Activated naive CD8-positive, alpha-beta T cell treated with anti-CD3 and anti-CD28 coated beads, Interleukin-2, amount 50 U/mL, for 24 hours (primary cell): ENCODE measurements at regions not wholly inside any gene's neighbourhood (a gene's known extent, or its start where the extent isn't known, plus 50 kb on each side); places are given as distances from the start of the nearest gene placed in this dataset.

ENCODE experiments used
- ATAC-seq: fragments of 150-1000 bp; cut with Tn5 transposase; one replicate; pipeline ENCODE4 v1.10.0; 2021
- DNase-seq: peaks from one replicate; pipeline ENCODE4 v3.0.0; 2021
- H3K27ac Mint-ChIP-seq: one replicate; pipeline ENCODE4 v1.8.0; 2021; ENCODE audit warnings: mild to moderate bottlenecking, mixed read lengths
- H3K27me3 Mint-ChIP-seq: one replicate; pipeline ENCODE4 v1.8.0; 2021; ENCODE audit warnings: mixed read lengths
- H3K36me3 Mint-ChIP-seq: one replicate; pipeline ENCODE4 v1.8.0; 2021; ENCODE audit warnings: low read depth, mixed read lengths
- H3K4me1 Mint-ChIP-seq: one replicate; pipeline ENCODE4 v1.8.0; 2021; ENCODE audit warnings: mixed read lengths
- H3K4me3 Mint-ChIP-seq: one replicate; pipeline ENCODE4 v1.8.0; 2021; ENCODE audit warnings: mild to moderate bottlenecking, moderate library complexity, mixed read lengths
- H3K9me3 Mint-ChIP-seq: one replicate; pipeline ENCODE4 v1.8.0; 2021; ENCODE audit warnings: mixed read lengths

GRCh38 chr5:14965815-14966214, 94.2 kb upstream of the ANKH start:
- ATAC-seq (no peak), DNase-seq (no peak)
- Mint-ChIP-seq H3K27ac (no peak overlapping the region), H3K4me1 (no peaks in the 10 kb centered on the region), H3K36me3 (no peaks in the 10 kb centered on the region), H3K4me3 (no peak overlapping the region), H3K9me3 (no peaks in the 10 kb centered on the region), H3K27me3 (peaks cover 2% of the 10 kb centered on the region)

- no peak overlapping the region for H3K4me3 Mint-ChIP-seq
Observed at GRCh38 chr5:14962604-14963003, 91.0 kb upstream of the ANKH start.

DNA sequence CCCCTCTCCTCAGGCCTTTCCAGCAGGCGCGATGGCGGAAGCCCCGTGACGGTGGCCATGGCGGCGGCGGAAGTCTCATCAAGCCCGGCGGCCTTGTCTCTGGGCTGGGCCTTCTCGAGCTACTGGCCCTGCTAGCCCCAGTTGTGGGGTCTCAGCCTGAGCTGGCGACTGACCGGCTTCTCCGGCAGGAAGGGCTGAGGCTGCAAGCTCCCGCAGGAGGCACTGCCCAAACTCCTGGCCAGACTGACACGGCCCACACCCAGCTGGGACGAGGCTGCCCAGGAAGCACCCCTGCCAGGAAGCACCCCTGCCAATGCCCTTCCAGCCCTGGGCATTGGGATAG, 88.5 kb upstream of the ANKH start:
- H3K36me3 Mint-ChIP-seq = no peaks in the 10 kb centered on the region
- no peaks in the 10 kb centered on the region for H3K9me3 Mint-ChIP-seq
- no peak overlapping the region for H3K4me3 Mint-ChIP-seq
- H3K27me3 Mint-ChIP-seq = peaks cover 5% of the 10 kb centered on the region
- peaks cover 4% of the 10 kb centered on the region for H3K4me1 Mint-ChIP-seq
- DNase-seq = no peak
- H3K27ac Mint-ChIP-seq = no peak overlapping the region
- no peak for ATAC-seq

More at GRCh38 chr5:14962604-14963003, 91.0 kb upstream of the ANKH start:
- Mint-ChIP-seq H3K4me1 (peaks cover 2% of the 10 kb centered on the region), H3K36me3 (no peaks in the 10 kb centered on the region), H3K27me3 (peaks cover 7% of the 10 kb centered on the region), H3K27ac (no peak overlapping the region), H3K9me3 (no peaks in the 10 kb centered on the region)
- no peak for DNase-seq
- ATAC-seq = no peak

DNA sequence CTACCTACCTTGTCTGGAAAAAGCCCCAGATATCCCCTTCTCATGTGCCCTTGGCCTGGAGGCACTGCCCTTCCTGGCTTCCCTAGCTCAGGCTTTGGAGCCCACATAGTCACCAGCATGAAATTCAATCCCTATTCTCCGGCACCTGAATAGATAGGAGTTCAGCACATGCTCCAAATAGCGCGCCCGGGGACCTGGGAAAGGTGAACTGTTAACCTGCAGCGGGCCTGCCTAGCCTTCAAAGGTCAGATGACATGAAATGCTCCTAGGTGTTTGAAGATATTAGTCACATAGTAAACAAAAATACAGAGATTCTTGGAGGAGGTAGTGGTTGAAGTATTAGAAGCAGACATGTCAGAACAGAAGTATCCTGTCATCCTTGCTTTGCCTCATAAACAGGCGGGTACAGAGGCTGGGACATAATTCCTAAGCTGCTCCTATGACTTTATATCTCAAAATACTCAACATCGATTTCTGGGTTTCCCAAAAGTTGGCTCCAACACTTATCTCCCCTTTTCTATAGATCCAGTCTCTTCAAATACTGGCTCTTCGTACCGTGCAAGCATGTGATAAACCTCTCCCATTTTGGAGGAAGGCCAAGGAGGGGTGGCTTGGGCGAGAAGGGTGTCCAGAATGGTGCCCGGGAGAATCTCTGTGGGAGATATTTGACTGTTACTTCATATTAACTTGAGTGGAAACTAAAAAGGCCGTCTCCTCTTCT, 88.0 kb upstream of the ANKH start:
- Mint-ChIP-seq H3K27ac (no peak overlapping the region), H3K27me3 (peaks cover 5% of the 10 kb centered on the region), H3K36me3 (no peaks in the 10 kb centered on the region), H3K9me3 (no peaks in the 10 kb centered on the region), H3K4me1 (peaks cover 4% of the 10 kb centered on the region), H3K4me3 (no peak overlapping the region)
- ATAC-seq = no peak
- DNase-seq = no peak

DNA sequence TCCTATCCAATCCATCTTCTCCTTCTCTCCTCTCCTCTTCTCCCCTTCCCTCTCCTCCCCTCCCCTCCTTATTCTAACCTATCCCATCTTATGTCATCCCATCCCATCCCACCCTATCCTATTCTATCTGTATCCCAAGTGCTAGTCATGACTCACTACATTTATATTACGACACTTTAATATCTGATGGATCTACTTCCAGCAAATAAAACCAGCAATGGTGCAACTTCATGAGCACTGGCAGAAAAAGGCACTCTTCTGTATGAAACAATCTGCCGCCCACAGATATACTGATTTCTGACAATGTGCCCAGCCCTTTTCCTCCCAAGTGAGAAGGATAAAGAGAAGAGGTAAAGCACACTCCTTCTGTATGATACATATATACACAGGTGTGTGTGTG, 86.6 kb upstream of the ANKH start:
- H3K4me1 Mint-ChIP-seq = peaks cover 4% of the 10 kb centered on the region
- H3K36me3 Mint-ChIP-seq = no peaks in the 10 kb centered on the region
- peaks cover 5% of the 10 kb centered on the region for H3K27me3 Mint-ChIP-seq
- DNase-seq (no peak), ATAC-seq (no peak)
- no peak overlapping the region for H3K27ac Mint-ChIP-seq
- H3K4me3 Mint-ChIP-seq = no peak overlapping the region
- H3K9me3 Mint-ChIP-seq = no peaks in the 10 kb centered on the region

DNA sequence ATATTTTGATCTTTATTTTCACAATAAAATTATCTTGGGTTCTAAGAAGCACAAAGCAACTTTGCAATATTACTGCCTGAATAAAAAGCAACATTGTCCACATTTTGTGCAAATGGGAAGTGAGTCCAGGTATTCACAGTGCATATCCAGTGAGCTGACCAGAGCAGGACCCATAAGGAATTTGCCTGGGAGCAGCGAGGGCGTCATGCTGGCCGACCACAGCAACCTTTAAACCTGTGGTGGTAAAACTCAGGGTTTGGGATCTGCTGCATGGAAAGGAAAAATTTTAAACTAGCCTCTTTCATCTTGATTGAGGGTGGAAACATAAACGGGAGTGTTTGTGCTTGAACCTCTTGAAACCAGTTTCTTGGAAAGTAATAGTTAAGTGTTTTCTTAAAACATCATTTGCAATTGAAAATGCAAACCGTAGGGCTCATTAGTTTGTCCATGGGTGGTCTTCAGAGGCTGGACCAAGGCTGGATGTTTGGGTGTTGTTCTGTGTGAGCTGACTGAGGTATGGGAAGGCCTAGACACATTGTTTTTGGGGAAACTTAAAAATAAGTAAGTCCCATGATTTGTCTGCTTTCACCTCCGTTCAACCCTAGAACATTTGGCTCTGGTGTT, 85.0 kb upstream of the ANKH start:
- H3K9me3 Mint-ChIP-seq = no peaks in the 10 kb centered on the region
- H3K4me3 Mint-ChIP-seq = no peak overlapping the region
- peaks cover 5% of the 10 kb centered on the region for H3K27me3 Mint-ChIP-seq
- no peak overlapping the region for H3K27ac Mint-ChIP-seq
- peaks cover 4% of the 10 kb centered on the region for H3K4me1 Mint-ChIP-seq
- DNase-seq = no peak
- no peak for ATAC-seq
- H3K36me3 Mint-ChIP-seq = no peaks in the 10 kb centered on the region

- Mint-ChIP-seq H3K4me1 (peaks cover 4% of the 10 kb centered on the region), H3K4me3 (no peak overlapping the region), H3K36me3 (no peaks in the 10 kb centered on the region), H3K27me3 (peaks cover 5% of the 10 kb centered on the region), H3K27ac (no peak overlapping the region), H3K9me3 (no peaks in the 10 kb centered on the region)
- DNase-seq = no peak
- no peak for ATAC-seq
Observed at GRCh38 chr5:14954616-14955343, 83.2 kb upstream of the ANKH start.

- ATAC-seq (no peak), DNase-seq (no peak)
- H3K36me3 Mint-ChIP-seq = no peaks in the 10 kb centered on the region
- H3K4me3 Mint-ChIP-seq = no peak overlapping the region
- peaks cover 6% of the 10 kb centered on the region for H3K4me1 Mint-ChIP-seq
- H3K27me3 Mint-ChIP-seq = peaks cover 5% of the 10 kb centered on the region
- H3K9me3 Mint-ChIP-seq = no peaks in the 10 kb centered on the region
- H3K27ac Mint-ChIP-seq = no peak overlapping the region
Observed at GRCh38 chr5:14954216-14954615, 82.6 kb upstream of the ANKH start.

GRCh38 chr5:14953075-14953607, 81.6 kb upstream of the ANKH start:
- ATAC-seq (no peak), DNase-seq (no peak)
- Mint-ChIP-seq H3K36me3 (no peaks in the 10 kb centered on the region), H3K4me3 (no peak overlapping the region), H3K27me3 (peaks cover 4% of the 10 kb centered on the region), H3K9me3 (no peaks in the 10 kb centered on the region), H3K27ac (no peak overlapping the region), H3K4me1 (peaks cover 8% of the 10 kb centered on the region)

DNA sequence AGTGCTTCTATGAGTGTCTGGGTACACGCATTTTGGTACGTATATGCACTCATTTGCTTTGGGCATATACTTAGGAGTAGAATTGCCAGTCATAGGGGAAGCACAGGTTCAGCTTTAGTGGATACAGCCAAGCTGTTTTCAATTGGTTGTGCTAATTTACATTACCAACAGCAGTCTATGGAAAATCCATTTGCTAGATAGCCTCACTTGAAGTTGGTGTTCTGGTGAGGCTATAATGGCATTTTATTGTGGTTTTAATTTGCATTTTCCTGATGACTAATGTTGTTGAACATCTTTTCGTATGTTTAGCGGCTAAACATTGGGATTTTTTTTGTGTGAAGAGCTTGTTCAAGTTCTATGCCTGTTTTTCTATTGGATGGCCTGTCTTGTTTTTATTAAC, 76.8 kb upstream of the ANKH start:
- peak; percentile 59 for ATAC-seq
- H3K36me3 Mint-ChIP-seq = no peaks in the 10 kb centered on the region

DNA sequence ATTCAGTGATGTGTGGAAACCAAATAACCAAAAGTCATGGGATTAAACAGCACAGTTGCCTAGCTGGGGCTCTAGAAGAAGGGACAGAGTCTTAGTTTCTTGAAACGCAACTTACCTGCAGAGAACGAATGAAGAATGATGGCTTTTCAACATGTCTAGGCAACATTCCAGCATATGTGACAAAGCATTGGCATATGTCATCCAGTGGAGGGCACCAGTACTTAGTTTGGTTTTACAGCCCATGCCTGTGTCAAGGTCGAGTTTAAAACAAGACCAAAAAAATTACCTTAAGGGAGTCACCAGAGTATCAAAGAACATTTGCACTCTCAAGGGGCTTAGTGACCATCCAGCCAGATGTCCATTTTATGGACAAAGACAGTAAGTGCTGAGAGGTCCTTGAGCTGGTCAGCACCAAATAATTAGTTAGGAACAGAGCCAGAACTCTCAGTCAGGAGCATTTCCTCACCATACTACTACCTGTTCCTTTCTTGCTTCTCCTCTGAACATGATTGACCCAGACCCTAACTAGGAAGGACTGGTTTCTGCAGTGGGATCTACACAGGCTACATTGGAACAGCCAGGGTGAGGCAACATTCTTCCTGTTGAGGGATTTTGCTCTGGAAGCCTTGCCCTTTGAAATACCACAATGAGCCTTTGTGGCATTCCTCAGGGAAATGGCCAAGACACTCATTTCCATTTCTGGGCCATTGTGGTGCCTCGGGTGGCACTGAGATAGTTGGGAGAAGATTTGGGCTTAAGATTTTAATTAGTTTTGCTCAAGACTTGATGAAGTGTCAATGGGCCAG, 75.4 kb upstream of the ANKH start:
- Mint-ChIP-seq H3K4me1 (peaks cover 19% of the 10 kb centered on the region), H3K9me3 (no peaks in the 10 kb centered on the region), H3K36me3 (no peaks in the 10 kb centered on the region), H3K27ac (no peak overlapping the region), H3K4me3 (no peak overlapping the region), H3K27me3 (peaks cover 7% of the 10 kb centered on the region)
- peak; percentile 83 for ATAC-seq
- DNase-seq = no peak

More for the DNA sequence above, 76.8 kb upstream of the ANKH start:
- Mint-ChIP-seq H3K4me1 (peaks cover 15% of the 10 kb centered on the region), H3K27ac (no peak overlapping the region), H3K27me3 (peaks cover 7% of the 10 kb centered on the region), H3K4me3 (no peak overlapping the region), H3K9me3 (no peaks in the 10 kb centered on the region)
- DNase-seq = no peak

DNA sequence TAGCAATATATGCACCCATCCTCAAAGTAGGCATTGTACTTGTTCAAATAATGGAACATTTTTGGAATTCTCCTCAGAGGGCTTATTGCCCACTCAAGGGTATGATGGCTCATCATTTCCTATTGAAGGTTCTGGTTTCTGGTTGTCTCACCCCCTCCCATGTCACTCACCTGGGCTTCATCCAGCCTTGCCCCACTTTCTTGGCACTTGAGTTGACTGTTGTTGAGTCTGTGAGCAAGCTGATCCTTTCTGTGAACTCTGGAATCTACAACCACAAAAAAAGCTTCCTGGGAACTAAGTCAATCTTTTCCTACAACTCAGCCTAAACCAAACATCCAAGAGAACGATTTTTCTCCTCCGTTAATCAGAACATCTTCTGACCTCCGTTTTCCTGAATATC, 73.9 kb upstream of the ANKH start:
- DNase-seq = no peak
- H3K4me3 Mint-ChIP-seq = no peak overlapping the region
- H3K9me3 Mint-ChIP-seq = no peaks in the 10 kb centered on the region
- peaks cover 7% of the 10 kb centered on the region for H3K27me3 Mint-ChIP-seq
- no peak for ATAC-seq
- H3K36me3 Mint-ChIP-seq = no peaks in the 10 kb centered on the region
- peaks cover 19% of the 10 kb centered on the region for H3K4me1 Mint-ChIP-seq
- no peak overlapping the region for H3K27ac Mint-ChIP-seq

DNA sequence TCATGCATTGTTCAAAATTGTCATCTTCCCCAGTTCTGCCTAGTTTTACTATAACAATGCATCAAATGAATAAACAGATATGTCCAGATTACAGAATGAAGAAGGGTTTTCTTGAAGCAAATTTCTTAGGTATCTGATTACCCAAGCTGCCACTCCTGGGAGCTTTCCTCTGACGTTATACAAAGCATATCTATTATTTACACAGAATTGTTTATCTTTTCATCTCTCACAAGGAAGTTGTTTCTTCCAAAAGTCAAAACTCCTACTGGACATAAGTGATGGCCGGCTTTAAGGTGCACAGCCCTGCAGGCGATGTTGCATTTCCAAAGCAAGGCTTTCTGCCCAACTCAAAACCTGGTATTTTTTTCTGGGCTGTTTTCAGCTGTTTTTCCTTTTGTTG, 73.4 kb upstream of the ANKH start:
- Mint-ChIP-seq H3K4me1 (peaks cover 19% of the 10 kb centered on the region), H3K4me3 (no peak overlapping the region), H3K36me3 (no peaks in the 10 kb centered on the region), H3K9me3 (no peaks in the 10 kb centered on the region), H3K27ac (no peak overlapping the region), H3K27me3 (peaks cover 7% of the 10 kb centered on the region)
- DNase-seq (no peak), ATAC-seq (no peak)

GRCh38 chr5:14944350-14944739, 72.8 kb upstream of the ANKH start:
- DNase-seq = no peak
- peaks cover 10% of the 10 kb centered on the region for H3K27me3 Mint-ChIP-seq
- ATAC-seq = no peak
- no peak overlapping the region for H3K4me3 Mint-ChIP-seq
- no peaks in the 10 kb centered on the region for H3K36me3 Mint-ChIP-seq
- H3K9me3 Mint-ChIP-seq = no peaks in the 10 kb centered on the region
- peaks cover 18% of the 10 kb centered on the region for H3K4me1 Mint-ChIP-seq
- no peak overlapping the region for H3K27ac Mint-ChIP-seq
